GM12878 (cell line): ENCODE measurements at regions not wholly inside any gene's neighbourhood (a gene's known extent, or its start where the extent isn't known, plus 50 kb on each side); places are given as distances from the start of the nearest gene placed in this dataset.

ENCODE experiments used
- ATAC-seq: fragments of 200-7000 bp; cut with Tn5 transposase; 3 replicates; pipeline ENCODE4 v1.9.1; 2020; ENCODE audit warnings: mild to moderate bottlenecking, moderate library complexity
- BruUV-seq: library from RNA; stranded (reverse); fragments of 400-500 nt; replicated peaks from 2 replicates; lab custom pipeline; 2021; lab: Mats Ljungman, UMichigan
- CTCF ChIA-PET: fragments of 300-600 bp; sonication (Branson Sonifier 250); formaldehyde crosslinking; extraction: SDS; loops from one replicate; lab custom pipeline; 2021; ENCODE audit warnings: inconsistent platforms; lab: Yijun Ruan, JAX
- POLR2A ChIA-PET: fragments of 350-600 bp; formaldehyde crosslinking; extraction: SDS; loops from one replicate; lab custom pipeline; 2021; ENCODE audit warnings: inconsistent platforms; lab: Charles Lee
- RAD21 ChIA-PET: fragments of 300-600 bp; sonication (Branson Sonifier 250); formaldehyde crosslinking; loops from one replicate; lab custom pipeline; 2023; ENCODE audit warnings: antibody characterized with exemption; ENCODE audit not compliant: unreplicated experiment; lab: Charles Lee
- SMC1A ChIA-PET: fragments of 300-600 bp; sonication (Branson Sonifier 250); formaldehyde crosslinking; loops from one replicate; lab custom pipeline; 2023; ENCODE audit not compliant: unreplicated experiment, uncharacterized antibody; lab: Charles Lee
- DNase-seq: peaks from one replicate; pipeline ENCODE4 v3.0.0-alpha.2; 2011; ENCODE audit warnings: low read depth, low spot score
- FAIRE-seq: peaks from 3 replicates; lab custom pipeline; 2011; peaks lifted over from hg19 to GRCh38; lab: Jason Lieb, UNC
- H2AFZ ChIP-seq: 2 replicates; pipeline ENCODE4 v1.6.0; 2011; ENCODE audit warnings: low read depth, low read length, control low read depth; ENCODE audit not compliant: control insufficient read depth
- H3K27ac ChIP-seq: 2 replicates; pipeline ENCODE4 v1.5.1; 2011; ENCODE audit warnings: control low read depth; ENCODE audit not compliant: control insufficient read depth, insufficient read depth
- H3K27me3 ChIP-seq, 2 experiments: replicated peaks in 1 of 2; 2 replicates each; pipeline versions ENCODE4 v1.6.0 to v1.6.1; 2011; ENCODE audit warnings: low read length in 1 of 2; ENCODE audit not compliant: control insufficient read depth in 2 of 2, insufficient read depth in 2 of 2
- H3K36me3 ChIP-seq, 2 experiments: 2 replicates each; pipeline ENCODE4 v1.5.1; 2011; ENCODE audit warnings: low read length in 1 of 2; ENCODE audit not compliant: control insufficient read depth in 2 of 2, insufficient read depth in 2 of 2
- H3K4me1 ChIP-seq: 2 replicates; pipeline ENCODE4 v1.6.1; 2011; ENCODE audit warnings: mild to moderate bottlenecking, low read length, moderate library complexity, mixed read lengths; ENCODE audit not compliant: control insufficient read depth, insufficient read depth
- H3K4me2 ChIP-seq: 2 replicates; pipeline ENCODE4 v1.6.0; 2011; ENCODE audit warnings: control low read depth; ENCODE audit not compliant: control insufficient read depth, insufficient read depth
- H3K4me3 ChIP-seq: fragments of 200-600 bp; sonication (generic); 2 replicates; pipeline ENCODE4 v1.5.1; 2016
- H3K79me2 ChIP-seq: 2 replicates; pipeline ENCODE4 v1.6.0; 2011; ENCODE audit warnings: low read length; ENCODE audit not compliant: control insufficient read depth, insufficient read depth
- H3K9ac ChIP-seq: 2 replicates; pipeline ENCODE4 v1.8.0; 2011; ENCODE audit warnings: low read length, control low read depth, mixed read lengths; ENCODE audit not compliant: control insufficient read depth, insufficient read depth
- H3K9me3 ChIP-seq: replicated peaks from 3 replicates; pipeline ENCODE4 v1.5.1; 2011; ENCODE audit warnings: mild to moderate bottlenecking, low read length; ENCODE audit not compliant: control insufficient read depth, insufficient read depth
- H4K20me1 ChIP-seq: 2 replicates; pipeline ENCODE4 v1.6.0; 2011; ENCODE audit not compliant: control insufficient read depth, insufficient read depth
- CBFB ChIP-seq: IDR thresholded peaks from 2 replicates; pipeline ENCODE4 v1.6.1; 2016; ENCODE audit warnings: antibody characterized with exemption, low read depth
- EP300 ChIP-seq, 2 experiments: fragments of 150-350 bp in 1 of 2; IDR thresholded peaks; 2 replicates each; pipeline ENCODE4 v1.6.1; 2011 to 2012; ENCODE audit warnings: low read depth in 2 of 2, low read length in 2 of 2, borderline replicate concordance in 1 of 2, improper control_type of control experiment in 1 of 2, inconsistent platforms in 1 of 2; ENCODE audit not compliant: control insufficient read depth in 1 of 2
- HSF1 ChIP-seq: fragments of 150-350 bp; IDR thresholded peaks from 2 replicates; pipeline ENCODE4 v1.6.1; 2014; ENCODE audit warnings: mild to moderate bottlenecking, low read depth, low read length
- IRF3 ChIP-seq: fragments of 450-650 bp; IDR thresholded peaks from 2 replicates; pipeline ENCODE4 v1.6.1; 2014; ENCODE audit warnings: mild to moderate bottlenecking
- NRF1 ChIP-seq: conservative IDR thresholded peaks from 2 replicates; pipeline ENCODE4 v1.6.1; 2011; ENCODE audit warnings: mild to moderate bottlenecking, low read depth, low read length, improper control_type of control experiment
- PBX3 ChIP-seq: IDR thresholded peaks from 2 replicates; pipeline ENCODE4 v1.6.1; 2011; ENCODE audit warnings: mild to moderate bottlenecking, low read depth, low read length, moderate library complexity; ENCODE audit not compliant: insufficient replicate concordance
- RBBP5 ChIP-seq: fragments of 200-600 bp; sonication (generic); conservative IDR thresholded peaks from 2 replicates; pipeline ENCODE4 v1.6.1; 2016
- SIN3A ChIP-seq: IDR thresholded peaks from 2 replicates; pipeline ENCODE4 v1.6.1; 2012; ENCODE audit warnings: low read depth, low read length, improper control_type of control experiment
- SREBF1 ChIP-seq: IDR thresholded peaks from 2 replicates; pipeline ENCODE4 v1.6.1; 2012; ENCODE audit warnings: mild to moderate bottlenecking, low read length
- WRNIP1 ChIP-seq: IDR thresholded peaks from 2 replicates; pipeline ENCODE4 v1.6.1; 2011; ENCODE audit warnings: low read depth, low read length, improper control_type of control experiment, borderline replicate concordance
- ZNF207 ChIP-seq: fragments of 450-650 bp; IDR thresholded peaks from 2 replicates; pipeline ENCODE4 v1.6.1; 2014; ENCODE audit warnings: antibody characterized with exemption, mild to moderate bottlenecking, borderline replicate concordance
- ZNF592 ChIP-seq: fragments of 450-650 bp; IDR thresholded peaks from 2 replicates; pipeline ENCODE4 v1.6.1; 2017; ENCODE audit warnings: mild to moderate bottlenecking, moderate library complexity
- WGBS: methylation state at CpG from one replicate; pipeline ENCODE4 v1.1.6; 2016; ENCODE audit warnings: low lambda C conversion rate; ENCODE audit not compliant: insufficient replicate concordance, insufficient coverage; ENCODE audit errors: missing lambda C conversion rate; 5-methylcytosine and 5-hydroxymethylcytosine counted together
- in situ Hi-C: fragments of 300-500 bp; cut with MboI; formaldehyde crosslinking; loops from 9 replicates; pipeline ENCODE4 v1.14.3; 2018; ENCODE audit warnings: mixed read lengths
- intact Hi-C: fragments of 100-400 bp; cut with micrococcal nuclease; formaldehyde crosslinking; loops from one replicate; pipeline ENCODE4 v1.14.2; 2022; ENCODE audit not compliant: unreplicated experiment

GRCh38 chr3:176969066-176969465 is 228.2 kb downstream of the TBL1XR1 start:
- WGBS = 15% methylated on average over 1 of the region's 1 CpG
- intact Hi-C loops = no loop called here
- H3K4me3 ChIP-seq = no peak overlapping the region

More at GRCh38 chr3:176969066-176969465, 228.2 kb downstream of the TBL1XR1 start:
- H3K4me2 ChIP-seq = no peak overlapping the region
- no TSS peak for BruUV-seq
- FAIRE-seq = no peak
- H3K27ac ChIP-seq = no peak overlapping the region
- H3K4me1 ChIP-seq = no peaks in the 10 kb centered on the region
- no peaks in the 10 kb centered on the region for H3K9me3 ChIP-seq
- H3K27me3 ChIP-seq = no peaks in the 10 kb centered on the region; a peak in 1 of 4 replicates
- CTCF ChIA-PET = interaction anchor here (0.7 kb wide), 1 partner anchor 13 kb away, joined by 3 read pairs; no protein-coding TSS in a partner anchor
- H4K20me1 ChIP-seq = no peaks in the 10 kb centered on the region
- H3K79me2 ChIP-seq = no peaks in the 10 kb centered on the region
- ATAC-seq = no peak
- SMC1A ChIA-PET = no interaction called here
- H2AFZ ChIP-seq = no peak overlapping the region
- RAD21 ChIA-PET = no interaction called here
- TF ChIP-seq EP300 (IDR thresholded peaks at IDR 0.05; ENCODE audit: borderline replicate concordance in 1 of 2, control insufficient read depth in 1 of 2, low read depth in 2 of 2, low read length in 2 of 2) = no peak
- TF ChIP-seq IRF3 = no peak
- no peak for TF ChIP-seq CBFB
- no peak for TF ChIP-seq SIN3A
- TF ChIP-seq WRNIP1 = no peak
- no peak for TF ChIP-seq SREBF1
- no peak for TF ChIP-seq ZNF207
- no peak for TF ChIP-seq PBX3
- TF ChIP-seq NRF1 = no peak
- no peak for TF ChIP-seq HSF1
- TF ChIP-seq RBBP5 = no peak
- TF ChIP-seq ZNF592 = no peak
- in situ Hi-C loops = no loop called here
- no peak for DNase-seq
- POLR2A ChIA-PET = no interaction called here
- no peak overlapping the region for H3K9ac ChIP-seq
- no peaks in the 10 kb centered on the region for H3K36me3 ChIP-seq
